CD4-positive, alpha-beta T cell (primary cell): ENCODE measurements at regions not wholly inside any gene's neighbourhood (a gene's known extent, or its start where the extent isn't known, plus 50 kb on each side); places are given as distances from the start of the nearest gene placed in this dataset.

Source experiments
- ATAC-seq: fragments of 200-7000 bp; cut with Tn5 transposase; one replicate; pipeline ENCODE4 v1.10.0; 2022; ENCODE audit warnings: mild to moderate bottlenecking; ENCODE audit not compliant: poor library complexity
- CTCF ChIA-PET: fragments of 350-600 bp; sonication (Branson Sonifier 250); formaldehyde crosslinking; loops from one replicate; lab custom pipeline; 2021; ENCODE audit warnings: antibody characterized with exemption, inconsistent platforms; lab: Charles Lee
- POLR2A ChIA-PET: fragments of 350-600 bp; sonication (Branson Sonifier 250); formaldehyde crosslinking; loops from one replicate; lab custom pipeline; 2021; ENCODE audit warnings: antibody characterized with exemption, inconsistent platforms; lab: Charles Lee
- DNase-seq, 14 experiments: peaks; one replicate each; pipeline ENCODE4 v3.0.0-alpha.2; 2013 to 2020; ENCODE audit warnings: mixed read lengths in 2 of 14
- H3K27ac ChIP-seq, 2 donors: one replicate each; pipeline versions ENCODE4 v1.5.1 to v1.7.0; 2013; ENCODE audit warnings: low read length in 2 of 2, low read depth in 1 of 2, mild to moderate bottlenecking in 1 of 2
- H3K27me3 ChIP-seq, 2 experiments: 1 replicate in 1 of 2; 2 replicates in 1 of 2; pipeline versions ENCODE4 v1.6.1 to v1.7.0; 2013; ENCODE audit warnings: low read length in 2 of 2, control low read depth in 1 of 2, mild to moderate bottlenecking in 1 of 2, moderate library complexity in 1 of 2; ENCODE audit not compliant: insufficient read depth in 2 of 2, control insufficient read depth in 1 of 2
- H3K36me3 ChIP-seq: one replicate; pipeline ENCODE4 v1.6.1; 2013; ENCODE audit warnings: low read length, control low read depth; ENCODE audit not compliant: insufficient read depth
- H3K4me1 ChIP-seq: one replicate; pipeline ENCODE4 v1.6.1; 2013; ENCODE audit warnings: low read length, control low read depth; ENCODE audit not compliant: insufficient read depth
- H3K4me3 ChIP-seq: one replicate; pipeline ENCODE4 v1.5.1; 2013; ENCODE audit warnings: mild to moderate bottlenecking, low read length, moderate library complexity
- H3K9me3 ChIP-seq, 2 experiments: 1 replicate in 1 of 2; 2 replicates in 1 of 2; pipeline versions ENCODE4 v1.6.1 to v1.7.0; 2013; ENCODE audit warnings: low read length in 2 of 2, mild to moderate bottlenecking in 2 of 2, control low read depth in 1 of 2, moderate library complexity in 1 of 2; ENCODE audit not compliant: control insufficient read depth in 1 of 2, insufficient read depth in 1 of 2
- H3K27ac Mint-ChIP-seq: one replicate; pipeline ENCODE4 v1.8.0; 2020; ENCODE audit warnings: mixed read lengths
- H3K27me3 Mint-ChIP-seq: one replicate; pipeline ENCODE4 v1.8.0; 2021; ENCODE audit warnings: mixed read lengths
- H3K36me3 Mint-ChIP-seq: one replicate; pipeline ENCODE4 v1.8.0; 2021; ENCODE audit warnings: low read depth, mixed read lengths
- H3K4me1 Mint-ChIP-seq: one replicate; pipeline ENCODE4 v1.8.0; 2021; ENCODE audit warnings: low read depth, mixed read lengths
- H3K4me3 Mint-ChIP-seq: one replicate; pipeline ENCODE4 v1.8.0; 2020; ENCODE audit warnings: mild to moderate bottlenecking, mixed read lengths
- H3K9me3 Mint-ChIP-seq: one replicate; pipeline ENCODE4 v1.8.0; 2020; ENCODE audit warnings: mixed read lengths
- CTCF ChIP-seq: fragments of 200-600 bp; IDR thresholded peaks from one replicate; pipeline ENCODE4 v1.8.0; 2022; ENCODE audit warnings: antibody characterized with exemption, mild to moderate bottlenecking
- intact Hi-C, 2 experiments: fragments of 100-400 bp; cut with DNase I in 1 of 2; cut with micrococcal nuclease in 1 of 2; formaldehyde crosslinking; loops; one replicate each; pipeline versions ENCODE4 v1.15.1 to v1.9.0; 2023 to 2025; cut with DNase I, micrococcal nuclease

GRCh38 chr3:64756398-64756986, 68.7 kb upstream of the ADAMTS9 start:
- no peaks in the 10 kb centered on the region for H3K36me3 ChIP-seq
- no peaks in the 10 kb centered on the region for H3K27me3 ChIP-seq
- ChIA-PET POLR2A (no interaction called here), CTCF (no interaction called here)
- Mint-ChIP-seq H3K4me3 (no peak overlapping the region), H3K27me3 (no peaks in the 10 kb centered on the region), H3K9me3 (no peaks in the 10 kb centered on the region), H3K36me3 (no peaks in the 10 kb centered on the region), H3K27ac (no peak overlapping the region), H3K4me1 (no peaks in the 10 kb centered on the region)
- intact Hi-C loops = no loop called here
- DNase-seq (no peak), ATAC-seq (no peak)
- no peak overlapping the region for H3K4me3 ChIP-seq
- TF ChIP-seq CTCF = no peak
- no peaks in the 10 kb centered on the region for H3K9me3 ChIP-seq
- H3K4me1 ChIP-seq = no peaks in the 10 kb centered on the region
- H3K27ac ChIP-seq = no peak overlapping the region

GRCh38 chr3:64748244-64748904, 60.6 kb upstream of the ADAMTS9 start:
- TF ChIP-seq CTCF = no peak
- Mint-ChIP-seq H3K27ac (no peak overlapping the region), H3K4me1 (no peaks in the 10 kb centered on the region), H3K36me3 (no peaks in the 10 kb centered on the region), H3K9me3 (no peaks in the 10 kb centered on the region), H3K27me3 (no peaks in the 10 kb centered on the region), H3K4me3 (no peak overlapping the region)
- CTCF ChIA-PET = no interaction called here
- DNase-seq (no peak), ATAC-seq (no peak)
- POLR2A ChIA-PET = no interaction called here
- Histone ChIP-seq H3K4me1 (no peaks in the 10 kb centered on the region), H3K27ac (no peak overlapping the region), H3K36me3 (no peaks in the 10 kb centered on the region), H3K9me3 (no peaks in the 10 kb centered on the region), H3K4me3 (no peak overlapping the region), H3K27me3 (no peaks in the 10 kb centered on the region)
- intact Hi-C loops = no loop called here

- ATAC-seq = no peak
- Histone ChIP-seq H3K27me3 (no peaks in the 10 kb centered on the region), H3K4me3 (no peak overlapping the region), H3K27ac (no peak overlapping the region), H3K36me3 (no peaks in the 10 kb centered on the region), H3K9me3 (no peaks in the 10 kb centered on the region), H3K4me1 (no peaks in the 10 kb centered on the region)
- Mint-ChIP-seq H3K36me3 (no peaks in the 10 kb centered on the region), H3K4me3 (no peak overlapping the region), H3K27ac (no peak overlapping the region), H3K27me3 (no peaks in the 10 kb centered on the region), H3K9me3 (no peaks in the 10 kb centered on the region), H3K4me1 (no peaks in the 10 kb centered on the region)
- POLR2A ChIA-PET = no interaction called here
- CTCF ChIA-PET = no interaction called here
- DNase-seq = no peak
- TF ChIP-seq CTCF = no peak
- intact Hi-C loops = no loop called here
Observed at GRCh38 chr3:64747679-64748078, 59.9 kb upstream of the ADAMTS9 start.
